ENCODE measurements at regions not wholly inside any gene's neighbourhood (a gene's known extent, or its start where the extent isn't known, plus 50 kb on each side); places are given as distances from the start of the nearest gene placed in this dataset.

- WGBS (ENCODE audit: insufficient coverage) = 83% methylated on average over 2 of the region's 8 CpGs
- Histone ChIP-seq H3K4me3 (replicated peaks in 1 of 3; ENCODE audit: low read depth in 2 of 3, low read length in 3 of 3) (no peak overlapping the region), H3K36me3 (replicated peaks in 1 of 2; ENCODE audit: control insufficient read depth in 1 of 2, insufficient read depth in 2 of 2, low read length in 2 of 2) (no peaks in the 10 kb centered on the region), H3K4me1 (ENCODE audit: control insufficient read depth in 1 of 2, insufficient read depth in 2 of 2, low read length in 2 of 2) (peaks cover 49 to 57% of the 10 kb centered on the region in 2 donors), H3K9ac (ENCODE audit: insufficient read depth, low read length, poor library complexity, severe bottlenecking) (no peak overlapping the region), H3K27ac (ENCODE audit: low read depth in 1 of 2, low read length in 2 of 2) (no peak overlapping the region), H3K4me2 (replicated peaks; ENCODE audit: extremely low read depth, low read length, poor library complexity, severe bottlenecking) (no peak overlapping the region), H2AFZ (ENCODE audit: insufficient read depth, low read depth, low read length, poor library complexity, severe bottlenecking) (no peak overlapping the region), H3K79me2 (ENCODE audit: insufficient read depth, low read length) (no peaks in the 10 kb centered on the region), H3K9me3 (replicated peaks in 1 of 2; ENCODE audit: control insufficient read depth in 1 of 2, insufficient read depth in 1 of 2, low read length in 2 of 2) (no peaks in the 10 kb centered on the region), H4K20me1 (ENCODE audit: insufficient read depth, low read length) (no peaks in the 10 kb centered on the region), H3K27me3 (ENCODE audit: control insufficient read depth in 2 of 2, insufficient read depth in 2 of 2, low read length in 2 of 2) (no peaks in the 10 kb centered on the region)
- Mint-ChIP-seq H3K4me1 (peaks cover 63% of the 10 kb centered on the region), H3K27me3 (ENCODE audit: low read depth in 3 of 3) (peaks cover 2 to 4% (median 3%) of the 10 kb centered on the region in 3 donors), H3K9me3 (peaks cover 0 to 6% (median 0%) of the 10 kb centered on the region in 7 donors), H3K27ac (peak overlapping the region in 5 of 7 donors; percentile 60 to 92 (median 68)), H3K4me3 (no peak overlapping the region), H3K36me3 (peaks cover 0 to 4% of the 10 kb centered on the region in 2 donors)
- TF ChIP-seq, protein P1, sequence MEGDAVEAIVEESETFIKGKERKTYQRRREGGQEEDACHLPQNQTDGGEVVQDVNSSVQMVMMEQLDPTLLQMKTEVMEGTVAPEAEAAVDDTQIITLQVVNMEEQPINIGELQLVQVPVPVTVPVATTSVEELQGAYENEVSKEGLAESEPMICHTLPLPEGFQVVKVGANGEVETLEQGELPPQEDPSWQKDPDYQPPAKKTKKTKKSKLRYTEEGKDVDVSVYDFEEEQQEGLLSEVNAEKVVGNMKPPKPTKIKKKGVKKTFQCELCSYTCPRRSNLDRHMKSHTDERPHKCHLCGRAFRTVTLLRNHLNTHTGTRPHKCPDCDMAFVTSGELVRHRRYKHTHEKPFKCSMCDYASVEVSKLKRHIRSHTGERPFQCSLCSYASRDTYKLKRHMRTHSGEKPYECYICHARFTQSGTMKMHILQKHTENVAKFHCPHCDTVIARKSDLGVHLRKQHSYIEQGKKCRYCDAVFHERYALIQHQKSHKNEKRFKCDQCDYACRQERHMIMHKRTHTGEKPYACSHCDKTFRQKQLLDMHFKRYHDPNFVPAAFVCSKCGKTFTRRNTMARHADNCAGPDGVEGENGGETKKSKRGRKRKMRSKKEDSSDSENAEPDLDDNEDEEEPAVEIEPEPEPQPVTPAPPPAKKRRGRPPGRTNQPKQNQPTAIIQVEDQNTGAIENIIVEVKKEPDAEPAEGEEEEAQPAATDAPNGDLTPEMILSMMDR (IDR thresholded peaks at IDR 0.05) = no peak
- no peak for DNase-seq
- intact Hi-C loops (cut with micrococcal nuclease) = loop anchor here in 1 of 2 donors (5.0 kb wide), 1 partner anchor 43 kb away; no protein-coding TSS in a partner anchor
Measured at GRCh38 chr6:44054721-44055559, 72.3 kb downstream of the MRPL14 start.

GRCh38 chr6:44053760-44054556 is 73.3 kb downstream of the MRPL14 start:
- peaks cover 45 to 56% of the 10 kb centered on the region in 2 donors for H3K4me1 ChIP-seq (ENCODE audit: control insufficient read depth in 1 of 2, insufficient read depth in 2 of 2, low read length in 2 of 2)
- no peak overlapping the region for H2AFZ ChIP-seq (ENCODE audit: insufficient read depth, low read depth, low read length, poor library complexity, severe bottlenecking)

More at GRCh38 chr6:44053760-44054556, 73.3 kb downstream of the MRPL14 start:
- intact Hi-C loops (cut with micrococcal nuclease) = no loop called here
- DNase-seq = peak in 2 of 3 donors; percentile 21 to 46
- Histone ChIP-seq H3K4me2 (replicated peaks; ENCODE audit: extremely low read depth, low read length, poor library complexity, severe bottlenecking) (no peak overlapping the region), H3K27ac (ENCODE audit: low read depth in 1 of 2, low read length in 2 of 2) (no peak overlapping the region), H3K4me3 (replicated peaks in 1 of 3; ENCODE audit: low read depth in 2 of 3, low read length in 3 of 3) (no peak overlapping the region), H3K27me3 (ENCODE audit: control insufficient read depth in 2 of 2, insufficient read depth in 2 of 2, low read length in 2 of 2) (no peaks in the 10 kb centered on the region), H3K9me3 (replicated peaks in 1 of 2; ENCODE audit: control insufficient read depth in 1 of 2, insufficient read depth in 1 of 2, low read length in 2 of 2) (no peaks in the 10 kb centered on the region), H4K20me1 (ENCODE audit: insufficient read depth, low read length) (no peaks in the 10 kb centered on the region), H3K9ac (ENCODE audit: insufficient read depth, low read length, poor library complexity, severe bottlenecking) (no peak overlapping the region), H3K79me2 (ENCODE audit: insufficient read depth, low read length) (no peaks in the 10 kb centered on the region), H3K36me3 (replicated peaks in 1 of 2; ENCODE audit: control insufficient read depth in 1 of 2, insufficient read depth in 2 of 2, low read length in 2 of 2) (no peaks in the 10 kb centered on the region)
- H3K27ac Mint-ChIP-seq = peak overlapping the region in 6 of 7 donors; percentile 22 to 95 (median 68)
- peaks cover 61% of the 10 kb centered on the region for H3K4me1 Mint-ChIP-seq
- no peaks in the 10 kb centered on the region for H3K9me3 Mint-ChIP-seq
- 66% methylated on average over 7 of the region's 11 CpGs for WGBS (ENCODE audit: insufficient coverage)
- H3K4me3 Mint-ChIP-seq = no peak overlapping the region
- peaks cover 2 to 4% (median 3%) of the 10 kb centered on the region in 3 donors for H3K27me3 Mint-ChIP-seq (ENCODE audit: low read depth in 3 of 3)
- peaks cover 0 to 2% of the 10 kb centered on the region in 2 donors for H3K36me3 Mint-ChIP-seq
- TF ChIP-seq, protein P1 (IDR thresholded peaks at IDR 0.05) = no peak

Data from CD14-positive monocyte (primary cell).